DND-41 (cell line): ENCODE measurements at regions not wholly inside any gene's neighbourhood (a gene's known extent, or its start where the extent isn't known, plus 50 kb on each side); places are given as distances from the start of the nearest gene placed in this dataset.

Experiments
- ATAC-seq: fragments of 200-7000 bp; cut with Tn5 transposase; 3 replicates; pipeline ENCODE4 v1.9.1; 2021; ENCODE audit warnings: low read depth; ENCODE audit not compliant: insufficient read depth
- DNase-seq: peaks from one replicate; pipeline ENCODE4 v3.0.0-alpha.2; 2020
- H2AFZ ChIP-seq: 2 replicates; pipeline ENCODE4 v1.6.0; 2012; ENCODE audit warnings: low read depth, low read length
- H3K27ac ChIP-seq: 2 replicates; pipeline ENCODE4 v1.5.1; 2012; ENCODE audit warnings: low read length, inconsistent platforms
- H3K27me3 ChIP-seq: fragments of 200-600 bp; sonication (generic); 2 replicates; pipeline ENCODE4 v1.6.0; 2012; ENCODE audit warnings: low read length, mild to moderate bottlenecking, inconsistent platforms; ENCODE audit not compliant: insufficient read depth, poor library complexity
- H3K36me3 ChIP-seq: 2 replicates; pipeline ENCODE4 v1.5.1; 2012; ENCODE audit warnings: low read length, inconsistent platforms; ENCODE audit not compliant: insufficient read depth
- H3K4me1 ChIP-seq: 2 replicates; pipeline ENCODE4 v1.5.1; 2012; ENCODE audit warnings: mild to moderate bottlenecking, low read length; ENCODE audit not compliant: insufficient read depth
- H3K4me2 ChIP-seq: 2 replicates; pipeline ENCODE4 v1.6.0; 2012; ENCODE audit warnings: mild to moderate bottlenecking, moderate library complexity, low read length, inconsistent platforms; ENCODE audit not compliant: insufficient read depth
- H3K4me3 ChIP-seq, 2 experiments: fragments of 200-600 bp in 1 of 2; shearing (Covaris generic) in 1 of 2; 2 replicates each; pipeline ENCODE4 v1.5.1; 2012 to 2016; ENCODE audit warnings: inconsistent platforms in 2 of 2, low read length in 2 of 2, mild to moderate bottlenecking in 2 of 2, low read depth in 1 of 2, moderate library complexity in 1 of 2
- H3K79me2 ChIP-seq: 2 replicates; pipeline ENCODE4 v1.6.0; 2012; ENCODE audit warnings: low read length, inconsistent platforms; ENCODE audit not compliant: insufficient read depth
- H3K9ac ChIP-seq: 2 replicates; pipeline ENCODE4 v1.6.0; 2012; ENCODE audit warnings: low read depth, mild to moderate bottlenecking, inconsistent platforms, low read length, moderate library complexity
- H3K9me3 ChIP-seq: 2 replicates; pipeline ENCODE4 v1.5.1; 2012; ENCODE audit warnings: low read length, moderate library complexity, mild to moderate bottlenecking, inconsistent platforms; ENCODE audit not compliant: insufficient read depth, severe bottlenecking
- H4K20me1 ChIP-seq: 2 replicates; pipeline ENCODE4 v1.6.0; 2012; ENCODE audit warnings: low read length; ENCODE audit not compliant: insufficient read depth
- EZH2 ChIP-seq: IDR thresholded peaks from 3 replicates; pipeline ENCODE4 v1.6.1; 2012; ENCODE audit warnings: borderline replicate concordance, low read depth, mild to moderate bottlenecking, moderate library complexity, low read length, inconsistent platforms; ENCODE audit not compliant: severe bottlenecking
- TF ChIP-seq, protein P1 (sequence below): IDR thresholded peaks from 2 replicates; pipeline ENCODE4 v1.5.1; 2012; ENCODE audit warnings: borderline replicate concordance, low read length, moderate library complexity, mild to moderate bottlenecking; ENCODE audit not compliant: poor library complexity, severe bottlenecking; ENCODE audit errors: extremely low read depth

DNA sequence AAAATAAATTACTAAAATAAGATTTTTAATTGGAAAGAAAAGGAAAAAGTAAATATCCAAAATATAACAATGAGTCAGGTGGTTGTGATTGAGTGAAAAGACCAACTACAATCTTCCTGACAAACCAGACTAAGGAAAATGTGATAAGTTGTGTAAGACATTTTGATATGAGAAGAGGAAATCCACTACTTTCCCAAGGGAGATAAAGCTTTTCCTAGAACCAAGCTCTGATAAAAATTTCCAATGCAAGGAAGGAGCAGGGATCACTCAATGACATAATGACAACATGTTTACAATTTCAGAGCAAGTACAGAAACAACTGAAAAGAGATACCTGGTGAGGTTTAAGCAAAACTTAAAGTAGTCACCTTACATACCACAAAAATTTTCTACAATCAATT, 305.1 kb upstream of the RASGEF1B start:
- Histone ChIP-seq H2AFZ (no peak overlapping the region), H3K4me2 (no peak overlapping the region)
- no peak for ATAC-seq

DNA sequence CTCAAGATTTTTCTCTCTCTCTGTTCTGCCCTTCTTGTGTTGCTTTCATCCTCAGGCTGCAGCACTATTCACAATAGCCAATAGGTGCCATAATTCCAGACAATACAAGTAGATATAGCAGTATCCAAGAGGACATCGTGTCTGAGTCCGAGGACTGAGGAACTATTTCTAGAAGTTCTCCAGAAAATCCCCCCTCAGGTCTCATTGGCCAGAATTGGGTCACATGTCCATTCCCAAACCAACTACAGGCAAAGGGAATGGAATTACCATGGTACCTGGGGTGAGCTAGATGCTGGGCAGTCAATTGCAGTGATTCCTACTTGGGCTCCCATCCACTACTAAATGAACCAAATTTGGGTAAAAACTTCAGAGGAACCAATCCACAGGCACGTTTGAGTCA, 301.9 kb upstream of the RASGEF1B start:
- no peak for DNase-seq
- H4K20me1 ChIP-seq: no peaks in the 10 kb centered on the region
- H3K4me3 ChIP-seq: no peak overlapping the region
- H3K4me2 ChIP-seq: no peak overlapping the region
- no peaks in the 10 kb centered on the region for H3K79me2 ChIP-seq
- no peaks in the 10 kb centered on the region for H3K36me3 ChIP-seq
- no peak overlapping the region for H3K9ac ChIP-seq
- no peaks in the 10 kb centered on the region for H3K4me1 ChIP-seq
- no peaks in the 10 kb centered on the region for H3K27me3 ChIP-seq
- H2AFZ ChIP-seq: no peak overlapping the region
- no peaks in the 10 kb centered on the region for H3K9me3 ChIP-seq
- no peak for TF ChIP-seq EZH2
- TF ChIP-seq, protein P1, sequence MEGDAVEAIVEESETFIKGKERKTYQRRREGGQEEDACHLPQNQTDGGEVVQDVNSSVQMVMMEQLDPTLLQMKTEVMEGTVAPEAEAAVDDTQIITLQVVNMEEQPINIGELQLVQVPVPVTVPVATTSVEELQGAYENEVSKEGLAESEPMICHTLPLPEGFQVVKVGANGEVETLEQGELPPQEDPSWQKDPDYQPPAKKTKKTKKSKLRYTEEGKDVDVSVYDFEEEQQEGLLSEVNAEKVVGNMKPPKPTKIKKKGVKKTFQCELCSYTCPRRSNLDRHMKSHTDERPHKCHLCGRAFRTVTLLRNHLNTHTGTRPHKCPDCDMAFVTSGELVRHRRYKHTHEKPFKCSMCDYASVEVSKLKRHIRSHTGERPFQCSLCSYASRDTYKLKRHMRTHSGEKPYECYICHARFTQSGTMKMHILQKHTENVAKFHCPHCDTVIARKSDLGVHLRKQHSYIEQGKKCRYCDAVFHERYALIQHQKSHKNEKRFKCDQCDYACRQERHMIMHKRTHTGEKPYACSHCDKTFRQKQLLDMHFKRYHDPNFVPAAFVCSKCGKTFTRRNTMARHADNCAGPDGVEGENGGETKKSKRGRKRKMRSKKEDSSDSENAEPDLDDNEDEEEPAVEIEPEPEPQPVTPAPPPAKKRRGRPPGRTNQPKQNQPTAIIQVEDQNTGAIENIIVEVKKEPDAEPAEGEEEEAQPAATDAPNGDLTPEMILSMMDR: no peak
- ATAC-seq: no peak
- H3K27ac ChIP-seq: no peak overlapping the region

More for the DNA sequence above, 305.1 kb upstream of the RASGEF1B start:
- Histone ChIP-seq H3K9ac (no peak overlapping the region), H3K27me3 (no peaks in the 10 kb centered on the region), H3K9me3 (no peaks in the 10 kb centered on the region), H3K79me2 (no peaks in the 10 kb centered on the region), H4K20me1 (no peaks in the 10 kb centered on the region), H3K36me3 (no peaks in the 10 kb centered on the region), H3K4me3 (no peak overlapping the region), H3K4me1 (no peaks in the 10 kb centered on the region), H3K27ac (no peak overlapping the region)
- no peak for DNase-seq
- no peak for TF ChIP-seq EZH2
- TF ChIP-seq, protein P1: no peak

DNA sequence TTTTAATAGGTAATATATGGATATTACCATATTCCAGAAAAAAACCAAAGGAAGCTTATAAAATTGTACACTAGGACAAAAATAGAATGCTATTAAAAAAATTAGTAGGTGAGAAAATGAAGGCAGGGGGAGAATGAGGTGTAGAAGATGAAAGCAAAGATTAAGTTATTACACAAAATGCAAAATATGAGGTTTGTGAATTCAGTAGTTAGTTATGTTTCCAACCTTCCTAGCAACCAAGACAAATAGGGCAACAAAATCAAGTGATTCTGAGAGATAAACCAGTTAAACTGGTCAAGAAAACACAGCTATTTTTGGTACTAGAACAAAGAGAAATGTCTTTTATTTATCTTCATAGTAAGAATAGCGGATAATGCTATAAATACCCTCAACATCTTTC, 300.0 kb upstream of the RASGEF1B start:
- H2AFZ ChIP-seq: no peak overlapping the region
- DNase-seq (no peak), ATAC-seq (no peak)
- no peak overlapping the region for H3K4me3 ChIP-seq
- H3K9ac ChIP-seq: no peak overlapping the region
- no peaks in the 10 kb centered on the region for H3K9me3 ChIP-seq
- no peaks in the 10 kb centered on the region for H4K20me1 ChIP-seq
- H3K36me3 ChIP-seq: no peaks in the 10 kb centered on the region
- H3K27me3 ChIP-seq: no peaks in the 10 kb centered on the region
- H3K4me1 ChIP-seq: no peaks in the 10 kb centered on the region
- TF ChIP-seq, protein P1: no peak
- TF ChIP-seq EZH2: no peak
- H3K79me2 ChIP-seq: no peaks in the 10 kb centered on the region
- H3K4me2 ChIP-seq: no peak overlapping the region
- no peak overlapping the region for H3K27ac ChIP-seq

- Histone ChIP-seq H3K9me3 (no peaks in the 10 kb centered on the region), H4K20me1 (no peaks in the 10 kb centered on the region), H3K4me2 (no peak overlapping the region), H2AFZ (no peak overlapping the region), H3K27me3 (no peaks in the 10 kb centered on the region), H3K79me2 (no peaks in the 10 kb centered on the region), H3K4me1 (no peaks in the 10 kb centered on the region), H3K27ac (no peak overlapping the region), H3K4me3 (no peak overlapping the region), H3K36me3 (no peaks in the 10 kb centered on the region), H3K9ac (no peak overlapping the region)
- ATAC-seq (no peak), DNase-seq (no peak)
- TF ChIP-seq EZH2: no peak
- TF ChIP-seq, protein P1: no peak
Measured at GRCh38 chr4:81769244-81769643, 297.5 kb upstream of the RASGEF1B start.
